ENCODE measurements at regions not wholly inside any gene's neighbourhood (a gene's known extent, or its start where the extent isn't known, plus 50 kb on each side); places are given as distances from the start of the nearest gene placed in this dataset.

DNA sequence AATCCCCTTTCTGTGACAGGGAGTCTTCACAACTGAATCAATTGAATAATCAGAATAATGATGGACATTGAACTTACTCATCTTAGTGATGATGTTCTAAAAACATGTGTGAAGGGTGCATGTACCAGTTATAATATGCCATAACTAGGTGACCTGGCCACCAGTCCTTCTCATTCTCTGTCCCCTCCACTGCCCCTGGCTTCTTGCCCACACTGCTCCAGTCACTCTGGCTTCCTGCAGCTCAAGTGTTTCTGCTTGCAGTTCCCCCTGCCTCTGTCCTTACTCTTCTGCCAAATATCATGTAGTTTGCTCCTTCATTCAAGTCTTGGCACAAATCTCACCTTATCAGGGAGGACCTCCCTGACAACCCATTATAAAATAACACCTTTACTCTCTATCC, 168.1 kb upstream of the SLC7A11 start:
- H3K36me3 ChIP-seq (ENCODE audit: control insufficient read depth, insufficient read depth, low read length): no peaks in the 10 kb centered on the region
- H3K27me3 ChIP-seq (ENCODE audit: control insufficient read depth, insufficient read depth, low read length): no peaks in the 10 kb centered on the region
- TF ChIP-seq, protein P1, sequence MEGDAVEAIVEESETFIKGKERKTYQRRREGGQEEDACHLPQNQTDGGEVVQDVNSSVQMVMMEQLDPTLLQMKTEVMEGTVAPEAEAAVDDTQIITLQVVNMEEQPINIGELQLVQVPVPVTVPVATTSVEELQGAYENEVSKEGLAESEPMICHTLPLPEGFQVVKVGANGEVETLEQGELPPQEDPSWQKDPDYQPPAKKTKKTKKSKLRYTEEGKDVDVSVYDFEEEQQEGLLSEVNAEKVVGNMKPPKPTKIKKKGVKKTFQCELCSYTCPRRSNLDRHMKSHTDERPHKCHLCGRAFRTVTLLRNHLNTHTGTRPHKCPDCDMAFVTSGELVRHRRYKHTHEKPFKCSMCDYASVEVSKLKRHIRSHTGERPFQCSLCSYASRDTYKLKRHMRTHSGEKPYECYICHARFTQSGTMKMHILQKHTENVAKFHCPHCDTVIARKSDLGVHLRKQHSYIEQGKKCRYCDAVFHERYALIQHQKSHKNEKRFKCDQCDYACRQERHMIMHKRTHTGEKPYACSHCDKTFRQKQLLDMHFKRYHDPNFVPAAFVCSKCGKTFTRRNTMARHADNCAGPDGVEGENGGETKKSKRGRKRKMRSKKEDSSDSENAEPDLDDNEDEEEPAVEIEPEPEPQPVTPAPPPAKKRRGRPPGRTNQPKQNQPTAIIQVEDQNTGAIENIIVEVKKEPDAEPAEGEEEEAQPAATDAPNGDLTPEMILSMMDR (IDR thresholded peaks at IDR 0.05; ENCODE audit: insufficient read depth, low read length, severe bottlenecking): no peak
- no peak for FAIRE-seq
- no peak for DNase-seq (ENCODE audit: low read depth)
- no peak overlapping the region for H3K4me3 ChIP-seq (ENCODE audit: low read depth, low read length)

DNA sequence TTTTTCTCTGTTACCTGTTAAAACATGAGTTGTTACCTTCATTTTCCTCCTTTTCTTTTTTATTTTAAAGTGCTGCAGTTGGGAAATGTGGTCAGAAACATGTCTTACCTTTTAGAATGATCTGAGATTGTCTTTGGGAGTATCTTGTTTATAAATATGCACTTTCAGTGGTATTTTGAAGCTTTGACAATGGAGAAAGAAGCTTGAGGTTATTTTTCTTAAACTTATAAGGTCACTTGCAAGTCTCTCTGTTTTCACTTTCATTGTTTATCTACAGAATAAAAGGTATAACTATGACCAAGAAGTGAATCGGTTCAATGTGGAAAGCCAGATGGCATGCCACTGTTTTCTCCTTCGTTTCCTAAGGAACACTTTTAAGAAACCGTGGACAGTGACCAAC, 167.5 kb upstream of the SLC7A11 start:
- FAIRE-seq (no peak), DNase-seq (ENCODE audit: low read depth) (no peak)
- Histone ChIP-seq H3K4me3 (ENCODE audit: low read depth, low read length) (no peak overlapping the region), H3K36me3 (ENCODE audit: control insufficient read depth, insufficient read depth, low read length) (no peaks in the 10 kb centered on the region), H3K27me3 (ENCODE audit: control insufficient read depth, insufficient read depth, low read length) (no peaks in the 10 kb centered on the region)
- TF ChIP-seq, protein P1 (IDR thresholded peaks at IDR 0.05; ENCODE audit: insufficient read depth, low read length, severe bottlenecking): no peak

DNA sequence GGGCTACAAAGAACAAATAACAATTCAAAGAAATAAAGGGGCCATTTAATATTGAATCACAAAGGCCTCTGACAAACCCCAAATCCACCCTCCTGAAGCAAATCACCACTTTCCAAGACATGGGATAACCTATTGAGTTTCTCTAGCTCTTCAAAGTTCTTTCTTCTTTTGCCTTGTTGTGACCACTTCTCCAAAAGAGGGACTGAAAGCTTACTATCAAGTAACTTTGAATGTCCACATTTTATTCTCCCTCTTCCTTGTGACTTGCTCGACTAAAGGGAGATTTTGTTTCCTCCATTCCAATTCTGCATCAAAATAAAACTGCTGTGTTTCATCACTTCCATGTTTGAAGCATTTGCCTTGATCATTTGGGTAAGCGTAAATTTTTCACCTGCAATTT, 166.6 kb upstream of the SLC7A11 start:
- no peak for DNase-seq (ENCODE audit: low read depth)
- Histone ChIP-seq H3K27me3 (ENCODE audit: control insufficient read depth, insufficient read depth, low read length) (no peaks in the 10 kb centered on the region), H3K36me3 (ENCODE audit: control insufficient read depth, insufficient read depth, low read length) (no peaks in the 10 kb centered on the region), H3K4me3 (ENCODE audit: low read depth, low read length) (no peak overlapping the region)
- FAIRE-seq: no peak
- TF ChIP-seq, protein P1 (IDR thresholded peaks at IDR 0.05; ENCODE audit: insufficient read depth, low read length, severe bottlenecking): no peak

DNA sequence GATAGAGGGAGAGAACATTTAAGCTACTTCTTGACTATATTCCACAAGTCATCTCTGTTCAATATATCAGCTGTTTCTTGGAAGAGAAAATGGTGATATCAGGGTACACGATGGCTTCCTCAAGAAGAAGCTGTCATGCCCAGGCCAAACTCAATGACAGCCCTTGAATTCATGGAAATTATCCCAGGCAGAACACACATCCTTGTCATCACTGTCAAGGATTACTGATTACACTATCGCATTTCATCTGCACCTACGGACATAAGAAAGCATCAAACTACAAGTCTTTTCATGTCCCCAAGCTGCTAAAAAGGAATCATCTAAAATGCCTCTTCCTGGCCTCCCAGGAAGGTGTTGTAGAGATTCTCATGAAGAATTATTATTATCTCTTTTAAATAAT, 165.2 kb upstream of the SLC7A11 start:
- DNase-seq (ENCODE audit: low read depth) (peak; percentile 60), FAIRE-seq (no peak)
- TF ChIP-seq, protein P1 (IDR thresholded peaks at IDR 0.05; ENCODE audit: insufficient read depth, low read length, severe bottlenecking): no peak
- no peaks in the 10 kb centered on the region for H3K27me3 ChIP-seq (ENCODE audit: control insufficient read depth, insufficient read depth, low read length)
- H3K36me3 ChIP-seq (ENCODE audit: control insufficient read depth, insufficient read depth, low read length): no peaks in the 10 kb centered on the region
- H3K4me3 ChIP-seq (ENCODE audit: low read depth, low read length): no peak overlapping the region

DNA sequence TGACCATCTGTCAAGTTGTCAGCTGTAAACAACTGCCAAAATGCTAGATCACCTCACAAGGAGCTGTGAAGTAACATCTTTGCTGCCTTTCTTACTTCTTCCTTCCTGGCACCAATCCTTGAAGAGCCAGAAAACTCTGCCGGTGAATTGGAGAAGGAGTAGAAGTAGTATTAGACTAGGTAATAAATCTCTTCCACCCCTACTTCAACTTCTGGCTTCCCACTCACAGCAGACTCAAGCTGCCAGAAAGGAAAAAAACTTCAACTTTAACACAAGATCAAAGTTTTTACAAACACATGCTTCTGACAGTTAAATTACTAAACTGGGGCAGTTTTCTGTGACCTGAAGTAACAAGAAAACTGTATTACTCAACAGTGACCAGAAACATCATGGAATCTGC, 164.7 kb upstream of the SLC7A11 start:
- TF ChIP-seq, protein P1 (IDR thresholded peaks at IDR 0.05; ENCODE audit: insufficient read depth, low read length, severe bottlenecking): no peak
- no peak for FAIRE-seq
- DNase-seq (ENCODE audit: low read depth): peak; percentile 17
- Histone ChIP-seq H3K36me3 (ENCODE audit: control insufficient read depth, insufficient read depth, low read length) (no peaks in the 10 kb centered on the region), H3K27me3 (ENCODE audit: control insufficient read depth, insufficient read depth, low read length) (no peaks in the 10 kb centered on the region), H3K4me3 (ENCODE audit: low read depth, low read length) (no peak overlapping the region)

DNA sequence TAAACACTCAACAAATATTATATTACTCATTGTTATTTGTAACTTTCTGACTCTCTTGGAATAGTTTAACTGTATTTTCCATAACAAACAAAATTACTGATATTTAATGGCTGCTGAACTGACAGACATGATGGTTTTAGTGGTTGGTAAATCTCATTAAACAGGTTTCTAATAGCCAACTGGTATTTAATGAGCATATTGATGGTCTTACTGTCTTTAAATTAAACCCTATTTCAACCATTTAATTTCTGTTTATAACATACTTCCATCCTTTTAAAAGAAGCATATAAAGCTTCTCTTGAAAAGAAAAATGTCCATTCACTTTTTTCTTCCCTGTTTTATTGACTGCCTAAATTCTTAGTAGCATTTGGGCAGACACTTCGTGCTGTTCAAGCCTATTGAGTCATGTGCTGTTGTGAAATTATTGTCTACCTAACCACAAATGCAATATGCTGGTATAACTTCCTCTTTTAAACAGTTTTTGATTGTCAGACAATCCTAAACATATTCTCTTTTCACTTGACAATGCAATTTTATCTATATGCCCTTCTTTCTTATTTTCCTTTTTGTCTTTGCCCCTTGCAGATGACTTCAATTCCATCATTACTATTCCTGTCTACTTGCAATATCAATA, 163.9 kb upstream of the SLC7A11 start:
- TF ChIP-seq, protein P1 (IDR thresholded peaks at IDR 0.05; ENCODE audit: insufficient read depth, low read length, severe bottlenecking): no peak
- no peaks in the 10 kb centered on the region for H3K27me3 ChIP-seq (ENCODE audit: control insufficient read depth, insufficient read depth, low read length)
- DNase-seq (ENCODE audit: low read depth) (peak; percentile 89), FAIRE-seq (no peak)
- no peak overlapping the region for H3K4me3 ChIP-seq (ENCODE audit: low read depth, low read length)
- no peaks in the 10 kb centered on the region for H3K36me3 ChIP-seq (ENCODE audit: control insufficient read depth, insufficient read depth, low read length)
